GM04503 (cell line): ENCODE measurements at regions not wholly inside any gene's neighbourhood (a gene's known extent, or its start where the extent isn't known, plus 50 kb on each side); places are given as distances from the start of the nearest gene placed in this dataset.
A peak's percentile ranks its signal among the peaks of the same experiment; 100 is the strongest.

Experiments used
- DNase-seq: peaks from one replicate; pipeline ENCODE4 v3.0.0-alpha.2; 2012; ENCODE audit warnings: low read depth

DNA sequence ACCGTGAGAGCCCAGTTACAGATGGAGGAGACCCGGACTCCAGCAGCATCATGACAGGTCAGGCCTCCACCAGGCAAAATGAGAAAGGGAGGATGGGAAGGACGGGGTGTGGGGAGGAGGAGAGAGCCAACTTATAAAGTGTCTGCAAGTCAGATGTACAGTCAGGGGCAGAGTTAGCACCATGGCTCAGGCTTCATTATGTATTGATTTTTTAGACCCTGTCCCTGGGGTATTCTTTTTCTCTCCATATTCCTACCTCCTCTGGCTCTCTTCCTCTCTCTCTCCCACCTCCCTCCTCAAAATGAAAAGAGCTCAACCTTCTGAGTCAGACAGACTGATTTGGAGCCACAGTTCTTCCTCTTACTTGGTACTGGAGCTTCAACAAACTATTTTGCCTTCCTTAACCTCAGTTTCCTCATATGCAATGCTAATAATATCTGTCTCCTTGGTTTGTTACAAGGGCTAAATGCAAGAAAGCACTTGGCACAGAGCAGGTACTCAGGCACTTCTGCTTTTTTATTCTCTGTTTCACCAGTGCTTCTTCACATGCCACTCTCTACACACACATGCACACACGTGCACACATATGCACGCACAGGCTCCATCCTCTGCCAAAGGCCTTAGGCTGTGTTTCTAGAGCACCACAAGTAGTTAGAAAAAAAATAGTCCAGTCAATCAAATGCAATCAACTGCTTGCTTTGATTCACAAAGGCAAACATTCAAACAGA is 92.3 kb upstream of the PKDCC start:
- no peak for DNase-seq

DNA sequence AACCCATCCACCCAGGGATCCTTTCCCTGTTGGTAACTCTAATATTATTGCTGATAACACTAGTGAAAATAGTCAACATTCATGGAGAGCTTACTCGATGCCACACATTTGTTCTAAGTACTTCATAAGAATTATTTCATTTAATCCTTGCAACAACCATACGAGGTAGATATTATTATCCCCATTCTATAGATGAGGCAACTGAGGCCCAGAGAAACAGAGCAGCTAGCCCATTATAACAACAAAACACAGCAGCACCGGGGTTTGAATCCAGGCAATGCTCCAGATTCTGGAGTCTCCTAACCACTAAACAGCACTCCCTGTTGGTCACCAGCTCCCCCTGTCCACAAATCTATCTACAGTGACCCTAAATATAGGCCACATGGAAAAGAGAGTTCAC is 90.4 kb upstream of the PKDCC start:
- no peak for DNase-seq

DNA sequence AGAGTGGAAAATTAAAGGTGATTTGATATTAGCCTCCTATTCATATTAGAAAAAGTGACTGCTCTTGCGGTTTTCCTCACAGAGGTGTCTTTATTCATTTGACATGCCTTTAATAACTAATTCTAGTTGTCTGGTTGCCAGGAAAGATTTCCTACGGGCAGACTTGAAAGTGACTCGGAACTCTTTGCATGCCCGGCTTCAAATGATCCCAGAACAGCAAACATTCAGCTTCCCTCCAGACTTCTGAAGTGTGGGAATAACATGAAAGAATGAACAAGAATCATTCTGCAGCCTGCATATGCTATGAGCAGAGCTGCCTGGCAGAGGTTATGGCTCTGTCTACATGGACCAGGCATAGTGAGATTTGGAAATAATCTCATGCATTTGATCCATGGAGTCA is 89.6 kb upstream of the PKDCC start:
- DNase-seq, result no peak

GRCh38 chr2:41958775-41959174 is 89.0 kb upstream of the PKDCC start:
- no peak for DNase-seq

DNA sequence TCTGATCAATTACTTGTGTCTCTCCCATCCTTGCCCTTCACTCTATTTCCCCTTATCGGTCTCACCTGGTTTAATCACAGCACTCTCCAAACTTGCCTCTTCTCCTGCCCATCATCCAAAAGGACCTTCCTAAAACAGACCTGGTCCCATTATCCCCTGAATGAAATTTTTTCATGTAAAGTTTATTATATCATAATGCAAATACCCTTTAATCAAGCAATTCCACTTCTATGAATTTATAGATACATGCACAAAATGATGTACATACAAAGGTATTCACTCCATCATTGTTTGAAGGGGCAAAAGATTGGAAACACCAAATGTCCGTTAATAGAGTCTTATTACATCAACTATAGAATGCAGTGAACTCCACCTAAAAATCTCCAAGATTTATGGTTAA is 88.1 kb upstream of the PKDCC start:
- no peak for DNase-seq

- DNase-seq, result no peak
These were observed 84.7 kb upstream of the PKDCC start for GRCh38 chr2:41962922-41963622.

DNA sequence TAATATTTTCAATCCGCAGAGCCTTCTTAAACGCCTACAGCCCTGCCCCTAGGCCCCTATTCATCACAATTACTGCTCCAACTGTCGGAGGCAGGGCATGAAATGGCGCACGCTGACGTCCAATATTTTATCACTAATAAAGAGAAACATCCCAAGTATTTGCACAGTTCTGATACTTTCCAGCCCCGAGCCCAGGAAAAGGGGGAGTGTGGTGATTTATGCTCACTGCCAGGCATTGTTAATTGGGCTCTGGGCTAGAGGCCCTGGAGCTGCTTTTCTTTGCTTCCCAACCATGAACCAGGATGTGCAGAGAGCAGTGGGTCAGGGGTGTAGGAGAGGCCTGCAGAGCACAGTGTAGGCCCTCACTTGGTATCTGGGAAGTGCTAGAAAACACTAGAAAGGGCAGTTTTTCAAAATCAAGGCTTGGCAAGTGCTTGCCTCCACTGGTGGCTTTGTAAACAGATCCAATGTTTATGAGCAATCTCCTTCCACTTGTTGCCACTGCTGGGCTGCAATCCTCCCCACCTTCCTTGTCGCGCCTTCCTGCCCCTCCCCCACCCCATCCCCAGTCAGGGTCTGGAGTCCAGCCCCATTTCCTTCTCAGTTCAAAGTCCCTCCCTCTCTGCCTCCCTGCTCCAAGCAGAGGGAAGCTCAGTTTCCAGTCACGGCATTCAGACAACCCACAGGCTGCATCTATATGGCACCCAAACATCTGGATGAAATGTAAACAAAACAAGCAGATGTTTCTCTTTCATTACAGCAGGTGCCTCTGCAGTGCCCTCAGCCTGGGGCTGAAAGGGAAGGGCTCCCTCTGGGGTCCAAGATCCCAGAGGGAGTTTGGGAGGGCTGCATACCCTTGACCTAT is 83.9 kb upstream of the PKDCC start:
- DNase-seq, result peak; percentile 34

GRCh38 chr2:41965173-41965908 is 82.5 kb upstream of the PKDCC start:
- DNase-seq, result no peak

DNA sequence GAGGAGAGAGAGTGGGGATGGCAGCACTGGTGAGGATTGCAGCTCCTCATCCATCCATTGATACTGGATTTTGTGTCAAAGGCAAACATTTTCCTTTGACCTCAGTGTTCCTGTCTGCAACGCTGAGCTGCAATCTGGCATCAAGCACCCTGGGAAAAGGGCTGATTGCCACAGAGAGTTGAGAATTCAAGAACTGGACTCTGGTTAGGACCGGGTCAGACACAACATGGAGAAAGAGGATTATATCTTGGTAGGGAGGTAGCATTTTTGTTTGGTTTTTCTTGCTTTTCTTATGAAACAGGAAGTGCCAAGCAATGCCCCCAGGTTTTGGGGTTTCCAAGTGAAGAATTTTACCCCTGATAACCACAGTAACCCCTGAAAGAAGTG is 81.9 kb upstream of the PKDCC start:
- peak; percentile 39 for DNase-seq

- DNase-seq, result peak; percentile 95
These were observed 81.4 kb upstream of the PKDCC start for GRCh38 chr2:41966431-41966893.

- peak; percentile 50 for DNase-seq
These were observed 80.9 kb upstream of the PKDCC start for GRCh38 chr2:41966920-41967319.

GRCh38 chr2:41967476-41968181 is 80.2 kb upstream of the PKDCC start:
- DNase-seq, result no peak

DNA sequence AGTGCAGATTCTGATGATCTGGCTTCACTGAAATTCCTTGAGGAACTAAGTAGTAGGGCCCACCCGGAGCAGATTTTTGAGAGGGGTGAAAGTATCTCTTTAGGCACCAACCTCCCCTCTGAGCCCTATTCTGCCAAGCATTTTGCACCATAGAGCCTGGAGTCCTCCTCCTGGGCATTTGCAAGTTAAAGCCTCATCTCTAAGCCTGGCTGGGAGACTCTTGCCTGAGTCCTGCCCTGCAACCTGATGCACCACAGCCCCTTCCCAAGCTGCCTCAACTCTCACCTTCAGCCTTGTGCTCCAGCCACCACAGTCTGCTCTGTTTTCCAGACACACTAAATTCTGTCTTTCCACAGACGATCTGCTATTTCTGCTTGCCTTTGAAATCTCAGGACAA is 79.6 kb upstream of the PKDCC start:
- no peak for DNase-seq

DNA sequence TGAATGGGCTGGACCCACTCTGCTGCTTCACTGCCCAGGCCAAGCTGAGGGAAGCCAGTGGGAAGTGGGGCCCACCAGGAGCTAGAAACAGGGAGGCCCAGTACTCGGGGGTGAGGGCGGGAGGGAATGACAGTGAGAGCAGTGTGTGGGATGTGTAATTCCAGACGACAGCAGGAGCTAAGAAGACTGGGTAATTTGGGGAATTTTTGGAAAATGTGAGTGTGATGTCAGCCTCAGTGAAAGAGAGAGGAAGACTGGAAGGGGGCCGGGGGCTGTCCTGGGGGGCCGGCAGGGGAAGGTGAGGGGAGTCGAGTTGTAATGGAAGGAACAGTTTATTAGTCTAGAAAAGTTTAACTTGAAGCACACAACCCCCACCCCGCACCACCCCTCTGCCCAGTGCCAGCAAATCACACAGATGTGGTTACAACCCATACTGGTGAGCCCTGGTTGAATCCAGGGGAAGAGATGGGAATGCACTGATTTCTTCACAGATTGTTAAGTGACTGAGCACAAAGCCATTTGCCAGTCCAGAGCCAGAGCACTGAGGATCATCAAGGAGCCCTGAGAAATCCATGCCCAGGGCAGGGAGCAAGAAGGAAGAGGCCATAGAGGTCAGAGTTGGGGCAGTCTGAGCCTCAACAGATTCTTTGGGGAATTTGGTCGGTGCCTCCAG is 76.7 kb upstream of the PKDCC start:
- no peak for DNase-seq

DNA sequence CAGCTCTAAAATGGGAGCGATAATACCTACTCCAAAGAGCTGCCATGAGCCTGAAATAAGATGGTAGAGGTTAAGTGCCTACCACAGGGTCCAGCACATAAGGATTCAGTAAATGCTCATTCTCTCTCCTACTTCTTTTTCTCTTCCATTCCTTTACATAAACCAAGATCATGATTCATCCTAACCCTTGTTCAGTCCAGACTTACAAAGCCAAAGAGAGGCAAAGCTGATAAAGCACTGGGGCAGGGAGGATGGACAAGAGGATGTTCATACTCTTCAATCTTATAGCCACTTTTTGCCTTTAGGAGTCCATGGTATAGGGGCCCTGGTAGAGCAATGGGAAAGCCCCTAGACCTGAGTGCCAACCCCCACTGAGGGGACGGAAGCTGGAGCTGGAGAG is 75.6 kb upstream of the PKDCC start:
- DNase-seq, result no peak

DNA sequence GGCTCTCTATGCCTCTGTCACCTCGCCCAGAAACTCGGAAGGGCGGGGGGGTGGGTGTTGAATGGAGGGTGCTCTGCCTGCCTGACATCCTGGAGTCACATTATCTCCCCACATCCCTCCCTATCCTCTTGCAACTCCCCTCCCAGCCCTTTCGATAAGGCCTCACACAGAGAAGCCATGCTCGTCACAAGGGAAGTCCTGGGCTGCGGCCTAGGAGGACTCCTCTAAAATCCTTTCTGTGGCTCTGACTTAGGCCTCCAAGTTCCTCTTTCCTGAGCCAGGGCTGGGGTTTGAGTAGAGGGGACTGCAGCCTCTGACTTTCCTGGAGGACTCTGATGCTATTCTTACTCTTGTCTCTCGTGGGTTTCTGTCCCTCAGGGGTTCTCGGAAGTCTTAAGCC is 75.0 kb upstream of the PKDCC start:
- no peak for DNase-seq

DNA sequence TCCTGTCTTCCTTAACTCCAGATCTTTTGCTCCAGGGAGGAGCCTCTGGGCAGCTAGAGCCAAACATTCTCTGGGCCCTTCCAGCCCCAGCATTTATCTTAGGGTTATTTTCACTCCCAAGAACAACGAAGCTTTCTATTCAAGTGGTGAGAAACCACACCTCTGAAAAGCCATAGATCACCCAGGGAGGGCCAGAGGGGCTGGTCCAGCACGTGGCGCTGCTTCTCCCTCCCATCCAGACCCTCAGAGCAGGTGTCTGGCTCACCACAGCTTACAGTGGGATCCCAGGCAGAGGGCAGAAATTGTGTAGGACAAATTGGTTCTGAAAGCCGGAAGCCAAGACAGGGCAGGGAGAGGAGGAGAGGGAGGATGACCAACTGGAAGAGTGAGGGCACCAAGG is 74.0 kb upstream of the PKDCC start:
- DNase-seq, result no peak

DNA sequence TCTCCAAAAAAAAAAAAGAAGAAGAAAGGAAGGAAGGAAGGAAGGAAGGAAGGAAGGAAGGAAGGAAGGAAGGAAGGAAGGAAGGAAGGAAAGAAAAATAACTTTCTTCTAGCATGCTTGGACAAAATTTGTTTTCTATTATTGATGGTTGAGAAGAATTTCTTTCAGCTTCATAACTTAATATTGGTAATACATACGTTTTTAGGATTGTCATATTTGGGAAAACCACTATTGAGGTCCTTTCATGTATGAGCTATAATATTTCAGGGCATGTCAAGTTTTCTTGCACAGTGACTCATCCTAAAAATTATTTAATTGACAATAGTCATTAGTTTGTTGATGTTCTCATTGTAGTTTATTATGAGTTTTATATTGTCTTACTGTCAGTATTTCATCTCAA is 66.4 kb upstream of the PKDCC start:
- DNase-seq, result no peak

DNA sequence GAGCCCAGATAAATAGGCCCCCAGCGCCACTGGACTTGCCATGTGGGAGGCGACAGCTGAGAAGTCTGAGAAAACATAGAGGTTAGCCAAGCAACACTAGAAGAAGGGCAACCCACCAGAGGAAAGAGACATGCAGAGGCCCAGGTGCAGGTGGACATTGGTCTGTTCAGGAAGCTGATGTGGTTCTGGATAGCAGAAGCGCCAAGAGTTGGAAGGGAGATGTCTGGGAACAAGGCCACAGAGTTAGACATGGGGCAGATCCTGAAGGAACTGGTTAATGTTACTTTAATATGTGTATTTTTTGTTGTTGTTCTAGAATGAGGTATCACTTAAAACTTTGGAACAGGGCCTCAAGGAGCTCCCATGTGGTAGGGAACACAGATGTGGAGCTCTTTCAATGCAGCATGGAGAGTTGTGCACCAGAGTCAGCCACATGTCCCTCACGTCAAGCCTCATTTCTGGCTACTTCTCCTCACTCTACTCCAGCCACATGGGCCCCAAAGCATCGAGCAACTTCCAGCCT is 62.2 kb upstream of the PKDCC start:
- DNase-seq, result no peak

DNA sequence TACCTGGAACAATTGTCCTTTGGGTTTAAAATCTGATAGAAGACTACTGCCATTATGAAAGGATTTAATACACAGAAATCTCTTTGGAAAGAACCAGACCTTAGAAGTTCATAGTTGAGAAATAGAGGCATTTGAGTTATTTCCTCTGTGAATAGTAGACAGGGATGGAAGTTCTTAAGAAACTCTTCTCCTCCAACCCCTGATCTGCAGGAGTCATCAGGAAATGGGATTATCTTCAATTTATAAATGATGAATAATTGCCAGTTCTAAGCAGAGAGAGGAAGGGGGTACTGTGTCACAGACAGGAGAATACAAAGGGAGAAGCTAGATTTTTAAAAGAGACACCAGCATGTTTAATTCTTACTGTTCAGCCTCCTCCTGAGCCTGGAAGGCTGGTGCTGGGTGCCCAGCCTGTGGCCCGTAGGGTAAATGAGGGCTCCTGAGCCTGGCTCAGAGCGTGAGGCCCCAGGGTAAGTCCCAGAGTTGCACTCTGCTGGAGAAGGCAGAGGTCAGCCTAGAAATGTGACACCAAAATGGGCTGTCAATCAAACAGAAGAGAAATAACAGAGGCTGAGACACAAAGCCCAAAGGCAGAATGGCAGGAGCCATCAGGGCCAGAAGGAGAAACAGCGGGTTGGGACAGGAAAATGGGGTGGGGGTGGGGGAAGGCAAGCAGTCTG is 58.2 kb upstream of the PKDCC start:
- no peak for DNase-seq
